ENCODE measurements at regions not wholly inside any gene's neighbourhood (a gene's known extent, or its start where the extent isn't known, plus 50 kb on each side); places are given as distances from the start of the nearest gene placed in this dataset.

DNA sequence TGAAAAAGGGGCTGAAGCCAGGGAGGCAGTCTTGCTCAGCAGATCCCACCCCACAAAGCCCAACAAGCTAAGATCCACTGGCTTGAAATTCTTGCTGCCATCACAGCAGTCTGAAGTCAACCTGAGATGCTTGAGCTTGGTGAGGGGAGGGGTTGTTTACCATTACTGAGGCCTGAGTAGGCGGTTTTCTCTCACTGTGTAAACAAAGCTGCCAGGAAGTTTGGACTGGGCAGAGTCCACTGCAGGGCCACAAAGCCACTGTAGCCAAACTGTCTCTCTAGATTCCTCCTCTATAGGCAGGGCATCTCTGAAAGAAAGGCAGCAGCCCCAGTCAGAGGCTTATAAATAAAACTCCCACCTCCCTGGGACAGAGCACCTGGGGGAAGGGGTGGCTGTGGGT is 746.1 kb upstream of the LRRC4C start:
- TF ChIP-seq, protein P1, sequence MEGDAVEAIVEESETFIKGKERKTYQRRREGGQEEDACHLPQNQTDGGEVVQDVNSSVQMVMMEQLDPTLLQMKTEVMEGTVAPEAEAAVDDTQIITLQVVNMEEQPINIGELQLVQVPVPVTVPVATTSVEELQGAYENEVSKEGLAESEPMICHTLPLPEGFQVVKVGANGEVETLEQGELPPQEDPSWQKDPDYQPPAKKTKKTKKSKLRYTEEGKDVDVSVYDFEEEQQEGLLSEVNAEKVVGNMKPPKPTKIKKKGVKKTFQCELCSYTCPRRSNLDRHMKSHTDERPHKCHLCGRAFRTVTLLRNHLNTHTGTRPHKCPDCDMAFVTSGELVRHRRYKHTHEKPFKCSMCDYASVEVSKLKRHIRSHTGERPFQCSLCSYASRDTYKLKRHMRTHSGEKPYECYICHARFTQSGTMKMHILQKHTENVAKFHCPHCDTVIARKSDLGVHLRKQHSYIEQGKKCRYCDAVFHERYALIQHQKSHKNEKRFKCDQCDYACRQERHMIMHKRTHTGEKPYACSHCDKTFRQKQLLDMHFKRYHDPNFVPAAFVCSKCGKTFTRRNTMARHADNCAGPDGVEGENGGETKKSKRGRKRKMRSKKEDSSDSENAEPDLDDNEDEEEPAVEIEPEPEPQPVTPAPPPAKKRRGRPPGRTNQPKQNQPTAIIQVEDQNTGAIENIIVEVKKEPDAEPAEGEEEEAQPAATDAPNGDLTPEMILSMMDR (IDR thresholded peaks at IDR 0.05; ENCODE audit: low read depth, low read length), result no peak
- Histone ChIP-seq H3K27ac (ENCODE audit: low read depth, low read length) (no peak overlapping the region), H3K4me3 (ENCODE audit: low read depth, low read length) (no peak overlapping the region), H3K9me3 (ENCODE audit: control insufficient read depth, insufficient read depth, low read length) (peaks cover 15% of the 10 kb centered on the region), H3K27me3 (ENCODE audit: control insufficient read depth, insufficient read depth, low read length) (no peaks in the 10 kb centered on the region)
- DNase-seq (ENCODE audit: low read depth, low spot score), result no peak
- ChIA-PET POLR2A (no interaction called here), CTCF (no interaction called here)

DNA sequence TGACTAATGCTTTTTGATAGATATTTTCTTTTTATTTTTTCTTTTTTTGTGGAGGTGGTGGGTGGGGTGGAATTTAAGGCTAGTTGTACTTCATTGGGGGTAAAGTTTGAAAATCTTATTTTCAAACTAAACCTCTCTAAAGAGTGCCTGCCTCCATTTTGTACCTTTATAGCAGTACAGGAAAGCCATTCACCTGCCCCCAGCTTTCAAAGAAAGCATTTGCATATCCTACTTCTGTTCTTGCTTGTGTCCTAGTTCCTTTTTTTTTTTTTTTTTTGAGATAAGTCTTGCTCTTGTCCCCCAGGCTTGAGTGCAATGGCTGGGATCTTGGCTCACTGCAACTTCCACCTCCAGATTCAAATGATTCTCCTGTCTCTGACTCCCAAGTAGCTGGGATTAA is 766.2 kb upstream of the LRRC4C start:
- H3K27ac ChIP-seq (ENCODE audit: low read depth, low read length), result no peak overlapping the region
- POLR2A ChIA-PET, result no interaction called here
- H3K4me3 ChIP-seq (ENCODE audit: low read depth, low read length), result no peak overlapping the region
- H3K27me3 ChIP-seq (ENCODE audit: control insufficient read depth, insufficient read depth, low read length), result no peaks in the 10 kb centered on the region
- DNase-seq (ENCODE audit: low read depth, low spot score), result no peak
- H3K9me3 ChIP-seq (ENCODE audit: control insufficient read depth, insufficient read depth, low read length), result no peaks in the 10 kb centered on the region
- CTCF ChIA-PET, result no interaction called here
- TF ChIP-seq, protein P1 (IDR thresholded peaks at IDR 0.05; ENCODE audit: low read depth, low read length), result no peak

DNA sequence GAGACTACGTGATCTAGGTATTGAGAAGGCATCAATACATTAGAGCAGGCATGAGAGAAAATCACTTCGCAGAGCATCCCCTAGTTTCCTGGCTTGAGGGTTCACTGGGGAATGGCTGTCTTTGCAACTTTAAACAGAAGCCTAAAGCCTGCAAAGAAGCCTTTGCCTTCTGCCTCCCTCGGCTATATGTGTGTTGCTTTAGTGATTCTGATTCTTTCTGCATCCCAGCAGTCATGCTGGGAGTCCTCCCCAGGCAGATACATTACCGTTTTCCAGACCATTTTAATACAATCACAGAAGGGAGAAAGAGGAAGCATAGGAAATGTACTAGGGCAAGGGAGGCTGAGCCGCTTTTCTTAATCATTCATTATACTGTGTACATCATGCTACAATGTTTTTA is 773.2 kb upstream of the LRRC4C start:
- Histone ChIP-seq H3K4me3 (ENCODE audit: low read depth, low read length) (no peak overlapping the region), H3K27ac (ENCODE audit: low read depth, low read length) (no peak overlapping the region), H3K27me3 (ENCODE audit: control insufficient read depth, insufficient read depth, low read length) (no peaks in the 10 kb centered on the region), H3K9me3 (ENCODE audit: control insufficient read depth, insufficient read depth, low read length) (no peaks in the 10 kb centered on the region)
- ChIA-PET CTCF (no interaction called here), POLR2A (no interaction called here)
- TF ChIP-seq, protein P1 (IDR thresholded peaks at IDR 0.05; ENCODE audit: low read depth, low read length), result no peak
- DNase-seq (ENCODE audit: low read depth, low spot score), result no peak

DNA sequence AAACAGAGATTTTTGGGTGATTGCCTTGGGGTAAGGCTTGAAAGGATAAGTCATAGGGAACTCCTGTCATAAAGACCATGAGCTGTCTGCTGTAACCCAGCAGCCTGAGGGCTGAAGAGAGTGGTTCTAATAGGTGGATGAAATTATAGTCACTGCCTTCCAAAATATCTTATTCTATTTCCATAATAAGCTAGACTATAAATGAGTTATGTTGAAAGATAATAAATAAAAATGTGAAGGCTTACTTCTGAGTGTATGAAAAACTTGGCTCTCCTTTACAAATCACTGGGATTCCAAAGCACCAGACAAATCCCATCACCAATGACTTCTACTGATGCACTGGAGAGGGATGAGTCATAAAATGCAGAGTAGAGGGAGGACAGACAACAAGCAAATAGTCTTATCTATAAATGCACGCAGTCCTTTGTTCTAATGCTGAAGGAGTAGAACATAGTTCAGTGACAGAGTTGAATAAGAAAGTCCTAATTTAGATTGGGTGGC is 775.0 kb upstream of the LRRC4C start:
- no peak overlapping the region for H3K4me3 ChIP-seq (ENCODE audit: low read depth, low read length)
- no peak for DNase-seq (ENCODE audit: low read depth, low spot score)
- CTCF ChIA-PET, result no interaction called here
- H3K9me3 ChIP-seq (ENCODE audit: control insufficient read depth, insufficient read depth, low read length), result no peaks in the 10 kb centered on the region
- no peaks in the 10 kb centered on the region for H3K27me3 ChIP-seq (ENCODE audit: control insufficient read depth, insufficient read depth, low read length)
- POLR2A ChIA-PET, result no interaction called here
- TF ChIP-seq, protein P1 (IDR thresholded peaks at IDR 0.05; ENCODE audit: low read depth, low read length), result no peak
- H3K27ac ChIP-seq (ENCODE audit: low read depth, low read length), result no peak overlapping the region

DNA sequence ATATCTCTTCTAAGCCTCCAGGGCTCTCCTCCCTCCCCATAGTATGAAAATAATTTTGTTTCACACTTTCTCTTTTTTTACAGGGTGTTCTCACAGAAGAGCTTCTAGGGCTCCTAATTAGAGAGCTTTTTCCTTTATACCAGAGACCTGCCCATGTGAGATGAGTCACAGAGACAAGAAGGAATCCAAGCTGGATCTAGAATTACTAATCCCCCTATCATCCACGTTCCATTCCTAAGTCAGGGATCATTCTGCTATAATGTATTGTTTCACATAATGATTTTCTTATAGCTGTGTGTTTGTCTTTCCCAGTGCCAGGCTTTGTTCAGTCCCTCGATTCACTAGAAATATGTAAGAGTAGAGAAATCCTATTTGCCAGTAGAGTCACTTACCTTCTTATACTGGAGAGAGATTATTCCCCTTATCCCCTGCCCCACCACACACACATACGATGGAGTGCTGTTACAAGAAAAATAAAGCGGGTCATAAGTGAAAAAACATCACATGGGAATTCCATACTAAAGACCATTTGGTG is 778.3 kb upstream of the LRRC4C start:
- H3K4me3 ChIP-seq (ENCODE audit: low read depth, low read length), result no peak overlapping the region
- ChIA-PET POLR2A (no interaction called here), CTCF (no interaction called here)
- H3K27ac ChIP-seq (ENCODE audit: low read depth, low read length), result no peak overlapping the region
- TF ChIP-seq, protein P1 (IDR thresholded peaks at IDR 0.05; ENCODE audit: low read depth, low read length), result no peak
- H3K27me3 ChIP-seq (ENCODE audit: control insufficient read depth, insufficient read depth, low read length), result no peaks in the 10 kb centered on the region
- H3K9me3 ChIP-seq (ENCODE audit: control insufficient read depth, insufficient read depth, low read length), result no peaks in the 10 kb centered on the region
- DNase-seq (ENCODE audit: low read depth, low spot score), result no peak
